Naive thymus-derived CD8-positive, alpha-beta T cell (primary cell): ENCODE measurements at regions not wholly inside any gene's neighbourhood (a gene's known extent, or its start where the extent isn't known, plus 50 kb on each side); places are given as distances from the start of the nearest gene placed in this dataset.
"Not testable (repeated sequence)": the region's sequence is repeated elsewhere in the genome, so short reads cannot be mapped to it uniquely, and the experiment has no call there.

Experiments used
- ATAC-seq, 2 donors: fragments of 150-1000 bp; cut with Tn5 transposase in 1 of 2; sonication (Bioruptor Pico), chemical (Tn5 transposase) in 1 of 2; 1 replicate in 1 of 2; 2 replicates in 1 of 2; pipeline ENCODE4 v1.10.0; 2021; ENCODE audit warnings: mild to moderate bottlenecking in 2 of 2, moderate library complexity in 2 of 2
- POLR2A ChIA-PET: fragments of 350-600 bp; sonication (Branson Sonifier 250); formaldehyde crosslinking; loops from one replicate; lab custom pipeline; 2021; ENCODE audit warnings: antibody characterized with exemption; lab: Charles Lee
- DNase-seq, 10 donors: peaks; one replicate each; pipeline versions ENCODE4 v3.0.0 to v3.0.0-alpha.2; 2020 to 2022
- H3K27ac Mint-ChIP-seq, 10 donors: one replicate each; pipeline ENCODE4 v1.8.0; 2020 to 2022; ENCODE audit warnings: mild to moderate bottlenecking in 10 of 10, mixed read lengths in 10 of 10, moderate library complexity in 4 of 10, inconsistent platforms in 1 of 10
- H3K27me3 Mint-ChIP-seq, 5 donors: one replicate each; pipeline ENCODE4 v1.8.0; 2021 to 2022; ENCODE audit warnings: mixed read lengths in 5 of 5
- H3K36me3 Mint-ChIP-seq, 3 donors: one replicate each; pipeline ENCODE4 v1.8.0; 2020 to 2022; ENCODE audit warnings: mixed read lengths in 3 of 3, mild to moderate bottlenecking in 2 of 3, inconsistent platforms in 1 of 3
- H3K4me1 Mint-ChIP-seq, 4 donors: one replicate each; pipeline ENCODE4 v1.8.0; 2021 to 2022; ENCODE audit warnings: mixed read lengths in 4 of 4
- H3K4me3 Mint-ChIP-seq, 10 donors: one replicate each; pipeline ENCODE4 v1.8.0; 2020 to 2022; ENCODE audit warnings: mild to moderate bottlenecking in 10 of 10, mixed read lengths in 10 of 10, moderate library complexity in 6 of 10, inconsistent platforms in 1 of 10
- H3K9me3 Mint-ChIP-seq, 9 donors: one replicate each; pipeline ENCODE4 v1.8.0; 2020 to 2022; ENCODE audit warnings: mixed read lengths in 9 of 9, mild to moderate bottlenecking in 3 of 9, inconsistent platforms in 1 of 9, moderate library complexity in 1 of 9

- H3K36me3 Mint-ChIP-seq, result peaks cover 0 to 5% (median 0%) of the 10 kb centered on the region in 3 donors
- ATAC-seq (no peak), DNase-seq (no peak)
- H3K9me3 Mint-ChIP-seq, result peaks cover 0 to 12% (median 3%) of the 10 kb centered on the region in 9 donors
- no peak overlapping the region for H3K27ac Mint-ChIP-seq
- H3K4me3 Mint-ChIP-seq, result no peak overlapping the region
- POLR2A ChIA-PET, result no interaction called here
- H3K4me1 Mint-ChIP-seq, result no peaks in the 10 kb centered on the region
- no peaks in the 10 kb centered on the region for H3K27me3 Mint-ChIP-seq
Measured at GRCh38 chr18:10100941-10101701, 187.3 kb downstream of the VAPA start.

DNA sequence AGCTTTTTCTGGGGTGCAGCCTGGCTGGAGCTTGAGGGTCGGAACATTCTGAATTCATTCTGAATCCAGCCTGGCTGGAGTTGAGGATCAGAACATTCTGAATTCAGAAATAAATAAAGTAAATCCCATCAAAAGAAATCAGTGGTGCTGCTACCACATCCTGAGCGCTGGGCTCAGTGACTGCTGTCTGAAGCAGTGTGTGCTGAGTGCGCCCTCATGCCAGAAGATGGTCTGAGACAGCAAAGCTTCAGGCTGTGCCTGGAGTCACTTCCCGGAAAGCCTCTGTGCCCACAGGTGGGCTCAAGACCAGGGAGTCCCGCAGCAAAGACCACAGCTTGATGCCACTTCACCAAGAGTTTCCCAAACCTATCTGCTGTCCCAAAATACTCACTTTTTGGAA is 187.9 kb downstream of the VAPA start:
- Mint-ChIP-seq H3K4me1 (no peaks in the 10 kb centered on the region), H3K9me3 (peaks cover 0 to 13% (median 4%) of the 10 kb centered on the region in 9 donors), H3K27me3 (no peaks in the 10 kb centered on the region), H3K36me3 (peaks cover 0 to 5% (median 0%) of the 10 kb centered on the region in 3 donors), H3K27ac (no peak overlapping the region), H3K4me3 (no peak overlapping the region)
- POLR2A ChIA-PET, result no interaction called here
- no peak for ATAC-seq
- no peak for DNase-seq

GRCh38 chr18:10105118-10105517 is 191.3 kb downstream of the VAPA start:
- H3K36me3 Mint-ChIP-seq, H3K27ac Mint-ChIP-seq, H3K4me3 Mint-ChIP-seq, H3K4me1 Mint-ChIP-seq, DNase-seq, ATAC-seq, POLR2A ChIA-PET, H3K27me3 Mint-ChIP-seq: not testable (repeated sequence)
- H3K9me3 Mint-ChIP-seq, result peaks cover 0 to 13% (median 5%) of the 10 kb centered on the region in 9 donors

GRCh38 chr18:10111191-10111590 is 197.4 kb downstream of the VAPA start:
- DNase-seq, result no peak
- no peak overlapping the region for H3K4me3 Mint-ChIP-seq
- no peak for ATAC-seq
- POLR2A ChIA-PET, result no interaction called here
- peaks cover 0 to 4% (median 0%) of the 10 kb centered on the region in 4 donors for H3K4me1 Mint-ChIP-seq
- H3K27me3 Mint-ChIP-seq, result peaks cover 2 to 8% (median 4%) of the 10 kb centered on the region in 5 donors
- no peak overlapping the region for H3K27ac Mint-ChIP-seq
- no peaks in the 10 kb centered on the region for H3K36me3 Mint-ChIP-seq
- peaks cover 0 to 8% (median 0%) of the 10 kb centered on the region in 9 donors for H3K9me3 Mint-ChIP-seq

DNA sequence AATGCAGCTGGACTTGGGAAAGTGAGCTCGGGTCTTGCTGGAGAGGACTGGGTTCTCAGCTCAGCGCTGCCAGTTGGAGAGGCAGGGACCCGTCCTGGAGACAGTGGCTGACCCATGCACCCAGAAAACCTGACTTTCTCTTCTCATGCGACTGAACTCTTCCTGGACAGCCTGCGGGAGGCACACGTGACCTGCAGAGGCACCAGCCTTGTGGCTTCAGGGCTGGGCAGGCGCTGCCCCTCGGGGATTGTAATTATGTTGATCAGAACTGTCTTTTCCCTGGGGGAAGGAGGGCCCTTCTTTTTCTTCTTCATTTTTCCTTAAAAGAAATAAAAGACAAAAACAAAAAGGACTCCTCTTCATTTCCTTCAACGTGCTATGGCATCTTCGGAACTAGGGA is 198.1 kb downstream of the VAPA start:
- H3K4me3 Mint-ChIP-seq, result no peak overlapping the region

DNA sequence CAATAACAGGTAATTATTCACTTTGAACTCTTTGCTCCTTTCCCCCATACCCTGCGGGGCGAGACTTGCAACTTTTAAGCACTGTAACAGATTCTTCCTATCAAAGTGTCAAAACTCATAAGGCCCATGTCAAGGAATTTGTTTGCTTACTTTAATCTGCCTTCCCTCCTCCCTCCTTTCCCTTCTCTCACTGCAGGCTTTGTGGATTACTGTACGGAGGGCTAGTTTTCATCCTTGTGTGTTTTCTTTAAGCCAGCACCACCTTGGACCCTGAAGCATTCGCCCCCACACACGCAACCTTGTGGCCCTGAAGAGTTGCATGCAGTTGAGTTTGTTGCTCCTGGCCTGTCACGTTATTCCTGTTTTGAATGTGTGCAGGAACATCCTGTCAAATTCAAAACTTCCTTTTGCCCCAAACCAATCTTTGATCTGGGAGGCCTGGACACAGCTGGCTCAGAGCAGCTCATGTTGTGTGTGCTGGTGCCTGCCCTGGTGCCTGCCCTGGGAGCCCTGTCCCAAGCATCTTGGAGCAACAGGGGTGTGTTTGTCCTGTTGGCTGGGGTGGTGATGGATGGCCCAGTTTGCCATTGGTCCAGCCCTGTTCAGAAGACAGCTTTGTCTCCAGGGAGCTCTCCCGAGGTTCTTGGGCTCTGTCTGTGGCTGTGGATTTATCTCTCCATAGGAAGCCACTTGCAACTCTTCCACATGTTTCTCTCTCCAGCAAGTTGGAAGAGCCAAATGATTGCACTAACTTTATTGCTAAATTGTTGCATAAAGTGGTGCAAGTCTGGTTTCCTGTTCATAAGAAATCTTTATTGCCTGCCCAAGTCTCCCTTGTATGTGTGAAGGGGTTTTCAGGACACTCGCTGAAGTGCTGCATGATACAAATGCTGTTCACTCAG is 199.6 kb downstream of the VAPA start:
- POLR2A ChIA-PET, result no interaction called here
- Mint-ChIP-seq H3K4me1 (peaks cover 0 to 4% (median 0%) of the 10 kb centered on the region in 4 donors), H3K36me3 (no peaks in the 10 kb centered on the region), H3K27me3 (peaks cover 2 to 8% (median 4%) of the 10 kb centered on the region in 5 donors), H3K27ac (no peak overlapping the region), H3K4me3 (no peak overlapping the region), H3K9me3 (peaks cover 0 to 2% (median 0%) of the 10 kb centered on the region in 9 donors)
- ATAC-seq, result no peak
- no peak for DNase-seq

More for the DNA sequence above, 198.1 kb downstream of the VAPA start:
- Mint-ChIP-seq H3K4me1 (peaks cover 0 to 4% (median 0%) of the 10 kb centered on the region in 4 donors), H3K36me3 (no peaks in the 10 kb centered on the region), H3K27ac (no peak overlapping the region), H3K9me3 (peaks cover 0 to 8% (median 0%) of the 10 kb centered on the region in 9 donors), H3K27me3 (peaks cover 2 to 8% (median 4%) of the 10 kb centered on the region in 5 donors)
- DNase-seq (no peak), ATAC-seq (no peak)
- POLR2A ChIA-PET, result no interaction called here

- Mint-ChIP-seq H3K9me3 (peaks cover 0 to 6% (median 3%) of the 10 kb centered on the region in 9 donors), H3K4me3 (no peak overlapping the region), H3K36me3 (no peaks in the 10 kb centered on the region), H3K27ac (no peak overlapping the region), H3K4me1 (peaks cover 0 to 6% (median 0%) of the 10 kb centered on the region in 4 donors), H3K27me3 (peaks cover 0 to 8% (median 2%) of the 10 kb centered on the region in 5 donors)
- DNase-seq, result no peak
- POLR2A ChIA-PET, result no interaction called here
- ATAC-seq, result no peak
Measured at GRCh38 chr18:10114717-10115463, 201.1 kb downstream of the VAPA start.

DNA sequence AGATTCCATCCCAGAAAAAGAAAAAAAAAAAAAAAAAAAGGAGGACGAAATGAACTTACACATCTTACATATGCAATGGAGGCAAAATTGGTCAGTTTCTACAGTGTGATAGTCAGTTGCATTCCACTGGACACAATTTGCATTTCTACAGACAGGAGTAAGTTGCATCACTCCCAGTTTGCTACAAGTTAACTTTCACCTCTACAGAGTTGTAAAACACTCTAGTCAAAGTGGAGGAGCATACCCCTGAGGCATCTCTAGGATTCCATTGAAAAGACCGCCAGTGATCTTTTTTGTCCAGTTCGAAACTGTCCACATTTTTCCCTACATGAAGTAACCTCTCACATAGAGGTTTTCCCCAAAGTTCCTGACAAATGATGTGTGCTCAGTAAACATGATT is 202.8 kb downstream of the VAPA start:
- Mint-ChIP-seq H3K9me3 (peaks cover 0 to 6% (median 3%) of the 10 kb centered on the region in 9 donors), H3K27ac (no peak overlapping the region), H3K4me1 (peaks cover 0 to 8% (median 0%) of the 10 kb centered on the region in 4 donors), H3K27me3 (peaks cover 0 to 8% (median 2%) of the 10 kb centered on the region in 5 donors), H3K4me3 (no peak overlapping the region), H3K36me3 (no peaks in the 10 kb centered on the region)
- DNase-seq, result no peak
- POLR2A ChIA-PET, result no interaction called here
- ATAC-seq, result no peak

DNA sequence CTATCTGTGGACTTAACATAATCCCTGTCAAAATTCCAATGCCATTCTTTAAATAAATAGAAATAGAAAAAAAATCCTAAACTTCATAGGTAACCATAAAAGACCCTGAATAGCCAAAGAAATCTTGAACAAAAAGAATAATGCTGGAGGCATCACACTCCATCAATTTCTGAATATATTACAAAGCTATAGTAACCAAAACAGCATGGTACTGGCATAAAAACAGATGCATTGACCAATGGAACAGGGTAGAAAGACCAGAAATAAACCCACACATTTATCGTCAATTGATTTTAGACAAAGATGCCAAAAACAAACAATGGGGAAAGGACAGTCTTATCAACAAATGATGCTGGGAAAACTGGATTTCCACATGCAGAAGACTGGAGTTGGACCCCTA is 205.7 kb downstream of the VAPA start:
- ATAC-seq (no peak), DNase-seq (no peak)
- peaks cover 0 to 4% (median 0%) of the 10 kb centered on the region in 4 donors for H3K4me1 Mint-ChIP-seq
- no peak overlapping the region for H3K4me3 Mint-ChIP-seq
- peaks cover 0 to 4% (median 0%) of the 10 kb centered on the region in 5 donors for H3K27me3 Mint-ChIP-seq
- no peak overlapping the region for H3K27ac Mint-ChIP-seq
- POLR2A ChIA-PET, result no interaction called here
- H3K9me3 Mint-ChIP-seq, result peaks cover 0 to 6% (median 3%) of the 10 kb centered on the region in 9 donors
- H3K36me3 Mint-ChIP-seq, result no peaks in the 10 kb centered on the region

- ATAC-seq, result no peak
Measured at GRCh38 chr18:10119991-10120390, 206.2 kb downstream of the VAPA start.

GRCh38 chr18:10120622-10121021 is 206.8 kb downstream of the VAPA start:
- POLR2A ChIA-PET, result no interaction called here
- Mint-ChIP-seq H3K27me3 (peaks cover 0 to 4% (median 0%) of the 10 kb centered on the region in 5 donors), H3K9me3 (peaks cover 0 to 6% (median 3%) of the 10 kb centered on the region in 9 donors), H3K4me1 (peaks cover 0 to 4% (median 0%) of the 10 kb centered on the region in 4 donors), H3K4me3 (no peak overlapping the region), H3K36me3 (no peaks in the 10 kb centered on the region), H3K27ac (peak overlapping the region in 1 of 10 donors; percentile 73)
- no peak for ATAC-seq
- DNase-seq, result no peak

More at GRCh38 chr18:10119991-10120390, 206.2 kb downstream of the VAPA start:
- POLR2A ChIA-PET, result no interaction called here
- Mint-ChIP-seq H3K4me1 (peaks cover 0 to 4% (median 0%) of the 10 kb centered on the region in 4 donors), H3K9me3 (peaks cover 0 to 6% (median 3%) of the 10 kb centered on the region in 9 donors), H3K27ac (no peak overlapping the region), H3K27me3 (peaks cover 0 to 4% (median 0%) of the 10 kb centered on the region in 5 donors), H3K4me3 (no peak overlapping the region), H3K36me3 (no peaks in the 10 kb centered on the region)
- no peak for DNase-seq

GRCh38 chr18:10121028-10121427 is 207.2 kb downstream of the VAPA start:
- Mint-ChIP-seq H3K27me3 (peaks cover 0 to 4% (median 0%) of the 10 kb centered on the region in 5 donors), H3K27ac (no peak overlapping the region), H3K9me3 (peaks cover 0 to 6% (median 3%) of the 10 kb centered on the region in 9 donors), H3K4me1 (peaks cover 0 to 4% (median 0%) of the 10 kb centered on the region in 4 donors), H3K36me3 (no peaks in the 10 kb centered on the region), H3K4me3 (no peak overlapping the region)
- POLR2A ChIA-PET, result no interaction called here
- ATAC-seq, result no peak
- no peak for DNase-seq
